Uterus (tissue), 2 donors: ENCODE measurements at regions not wholly inside any gene's neighbourhood (a gene's known extent, or its start where the extent isn't known, plus 50 kb on each side); places are given as distances from the start of the nearest gene placed in this dataset.
"Not testable (repeated sequence)": the region's sequence is repeated elsewhere in the genome, so short reads cannot be mapped to it uniquely, and the experiment has no call there.

Source experiments
- POLR2A ChIP-seq, 2 donors: fragments of 450-650 bp; IDR thresholded peaks; one replicate each; pipeline ENCODE4 v1.6.1; 2016; ENCODE audit warnings: antibody characterized with exemption in 2 of 2, mild to moderate bottlenecking in 1 of 2, moderate library complexity in 1 of 2
- TF ChIP-seq, protein P1 (sequence below), 4 experiments: fragments of 200-600 bp in 2 of 4; fragments of 450-650 bp in 2 of 4; sonication (generic) in 2 of 4; IDR thresholded peaks; one replicate each; pipeline ENCODE4 v1.5.1; 2016 to 2019; ENCODE audit warnings: antibody characterized with exemption in 4 of 4, mild to moderate bottlenecking in 2 of 4, moderate library complexity in 1 of 4

DNA sequence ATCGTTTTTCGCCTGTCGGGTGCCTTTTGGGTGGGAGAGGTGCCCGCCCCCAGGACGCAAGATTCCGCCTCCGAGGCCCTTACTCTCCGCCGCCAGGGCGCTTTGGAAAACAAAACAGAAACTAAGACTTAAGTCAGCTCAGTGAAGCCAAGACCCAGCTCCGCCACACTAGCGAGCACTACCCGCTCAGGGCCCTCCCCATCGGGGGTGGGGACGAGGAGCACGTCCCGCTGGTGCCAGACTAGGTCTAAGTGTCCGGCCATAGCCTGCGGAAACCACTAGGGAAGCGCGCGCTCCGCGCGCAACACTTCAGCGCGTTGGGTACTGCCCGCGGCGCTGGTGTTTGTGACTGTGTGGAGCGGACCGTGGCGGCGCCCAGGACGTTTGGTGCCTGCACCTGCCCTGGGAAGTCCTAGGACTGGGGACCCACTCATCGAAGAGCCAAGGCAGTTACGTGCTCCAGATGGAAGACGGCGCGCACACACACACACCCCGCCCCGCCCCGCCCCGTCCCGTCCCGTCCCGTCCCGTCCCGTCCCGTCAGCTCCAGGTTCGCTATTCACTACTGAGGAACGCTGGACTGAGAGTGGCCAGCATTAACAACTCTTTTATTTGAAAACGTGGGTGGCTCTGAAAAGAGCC, 57.6 kb upstream of the BOLA1 start:
- TF ChIP-seq, protein P1, sequence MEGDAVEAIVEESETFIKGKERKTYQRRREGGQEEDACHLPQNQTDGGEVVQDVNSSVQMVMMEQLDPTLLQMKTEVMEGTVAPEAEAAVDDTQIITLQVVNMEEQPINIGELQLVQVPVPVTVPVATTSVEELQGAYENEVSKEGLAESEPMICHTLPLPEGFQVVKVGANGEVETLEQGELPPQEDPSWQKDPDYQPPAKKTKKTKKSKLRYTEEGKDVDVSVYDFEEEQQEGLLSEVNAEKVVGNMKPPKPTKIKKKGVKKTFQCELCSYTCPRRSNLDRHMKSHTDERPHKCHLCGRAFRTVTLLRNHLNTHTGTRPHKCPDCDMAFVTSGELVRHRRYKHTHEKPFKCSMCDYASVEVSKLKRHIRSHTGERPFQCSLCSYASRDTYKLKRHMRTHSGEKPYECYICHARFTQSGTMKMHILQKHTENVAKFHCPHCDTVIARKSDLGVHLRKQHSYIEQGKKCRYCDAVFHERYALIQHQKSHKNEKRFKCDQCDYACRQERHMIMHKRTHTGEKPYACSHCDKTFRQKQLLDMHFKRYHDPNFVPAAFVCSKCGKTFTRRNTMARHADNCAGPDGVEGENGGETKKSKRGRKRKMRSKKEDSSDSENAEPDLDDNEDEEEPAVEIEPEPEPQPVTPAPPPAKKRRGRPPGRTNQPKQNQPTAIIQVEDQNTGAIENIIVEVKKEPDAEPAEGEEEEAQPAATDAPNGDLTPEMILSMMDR (IDR thresholded peaks at IDR 0.05) = not testable (repeated sequence)
- not testable (repeated sequence) for TF ChIP-seq POLR2A (IDR thresholded peaks at IDR 0.05)
